GM20431 (cell line): ENCODE measurements at regions not wholly inside any gene's neighbourhood (a gene's known extent, or its start where the extent isn't known, plus 50 kb on each side); places are given as distances from the start of the nearest gene placed in this dataset.

ENCODE experiments used
- in situ Hi-C: fragments of 300-500 bp; cut with MseI, MboI; formaldehyde crosslinking; loops from one replicate; pipeline ENCODE4 v1.15.0; 2020; ENCODE audit warnings: low sequenced_read_pairs; ENCODE audit not compliant: unreplicated experiment

- in situ Hi-C loops: loop anchor here (25.0 kb wide), 1 partner anchor 1087 kb away; no protein-coding TSS in a partner anchor
These were observed 136.3 kb upstream of the MLIP start for GRCh38 chr6:53974941-53975340.

DNA sequence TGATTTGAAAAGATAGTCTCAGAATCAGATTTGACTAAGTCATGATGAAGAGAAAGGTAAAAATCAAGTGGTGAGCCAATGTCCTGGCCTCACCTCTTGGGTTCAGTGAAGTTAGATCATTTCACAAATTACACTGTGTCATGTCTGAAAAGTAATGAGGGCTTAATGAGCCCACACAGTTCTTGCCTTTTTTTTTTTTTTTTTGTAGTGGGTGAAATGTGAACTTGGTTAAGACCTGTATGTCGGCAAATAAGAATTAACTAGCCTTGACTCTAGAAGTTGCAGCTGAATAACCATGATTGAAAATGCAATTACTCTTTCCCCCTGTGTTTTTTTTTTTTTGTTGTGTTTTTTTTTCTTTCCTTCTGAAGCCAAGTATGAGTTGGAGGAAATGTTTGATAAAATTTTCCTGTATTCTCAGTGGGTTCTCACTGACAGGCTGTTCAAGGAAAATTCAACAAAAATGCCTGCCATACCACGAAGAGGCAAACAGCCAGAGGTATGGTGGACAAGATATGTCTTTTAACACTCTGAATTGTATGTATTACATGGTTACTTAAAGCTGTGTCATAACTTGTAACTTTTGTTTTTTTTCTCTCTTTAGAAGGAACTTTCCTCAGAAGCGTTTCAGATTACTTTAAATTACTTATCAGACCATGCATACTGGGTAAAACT is 135.2 kb upstream of the MLIP start:
- in situ Hi-C loops: loop anchor here (25.0 kb wide), 1 partner anchor 1086 kb away; no protein-coding TSS in a partner anchor

GRCh38 chr6:53977551-53977950 is 133.7 kb upstream of the MLIP start:
- in situ Hi-C loops: loop anchor here (25.0 kb wide), 1 partner anchor 1085 kb away; no protein-coding TSS in a partner anchor

- in situ Hi-C loops: loop anchor here (25.0 kb wide), 1 partner anchor 1083 kb away; no protein-coding TSS in a partner anchor
These were observed 131.7 kb upstream of the MLIP start for GRCh38 chr6:53979468-53980067.

DNA sequence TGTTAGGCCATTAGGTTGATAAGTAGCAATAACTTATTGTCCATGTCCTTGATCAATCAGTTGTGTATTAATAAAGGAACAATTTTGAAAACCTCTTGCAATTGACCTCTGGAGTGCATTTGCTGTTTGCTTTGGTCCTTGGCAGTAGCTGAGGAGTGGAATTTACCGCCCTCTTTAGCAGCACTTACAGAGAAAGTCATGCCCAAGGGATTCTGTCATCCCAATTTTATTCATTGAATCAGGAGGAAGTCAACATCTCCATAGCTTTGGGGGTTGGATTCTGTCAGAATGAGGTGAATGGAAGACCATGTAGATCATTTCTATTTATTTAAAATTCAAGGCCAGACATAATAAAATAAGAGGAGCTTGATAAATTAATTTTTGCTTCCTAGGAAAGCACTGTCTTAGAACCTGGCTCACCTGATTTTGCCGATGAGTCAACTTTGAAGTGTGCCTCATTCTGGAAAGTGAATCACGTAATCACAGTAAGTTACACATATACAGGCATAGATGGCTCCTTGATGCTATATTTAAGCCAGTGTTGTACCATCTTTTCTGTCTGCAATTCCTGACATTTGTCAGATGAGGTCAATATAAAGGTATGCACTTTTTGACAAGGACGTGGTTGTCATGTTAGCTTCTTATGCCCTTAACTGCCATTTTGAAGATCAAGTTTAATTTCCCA is 128.7 kb upstream of the MLIP start:
- in situ Hi-C loops: loop anchor here (25.0 kb wide), 1 partner anchor 1080 kb away; no protein-coding TSS in a partner anchor

- in situ Hi-C loops: loop anchor here (25.0 kb wide), 1 partner anchor 1079 kb away; no protein-coding TSS in a partner anchor
These were observed 127.9 kb upstream of the MLIP start for GRCh38 chr6:53983301-53983700.

- in situ Hi-C loops: loop anchor here (25.0 kb wide), 1 partner anchor 1078 kb away; no protein-coding TSS in a partner anchor
These were observed 127.1 kb upstream of the MLIP start for GRCh38 chr6:53984163-53984562.

- in situ Hi-C loops: loop anchor here (25.0 kb wide), 1 partner anchor 1078 kb away; no protein-coding TSS in a partner anchor
These were observed 126.7 kb upstream of the MLIP start for GRCh38 chr6:53984581-53984980.

DNA sequence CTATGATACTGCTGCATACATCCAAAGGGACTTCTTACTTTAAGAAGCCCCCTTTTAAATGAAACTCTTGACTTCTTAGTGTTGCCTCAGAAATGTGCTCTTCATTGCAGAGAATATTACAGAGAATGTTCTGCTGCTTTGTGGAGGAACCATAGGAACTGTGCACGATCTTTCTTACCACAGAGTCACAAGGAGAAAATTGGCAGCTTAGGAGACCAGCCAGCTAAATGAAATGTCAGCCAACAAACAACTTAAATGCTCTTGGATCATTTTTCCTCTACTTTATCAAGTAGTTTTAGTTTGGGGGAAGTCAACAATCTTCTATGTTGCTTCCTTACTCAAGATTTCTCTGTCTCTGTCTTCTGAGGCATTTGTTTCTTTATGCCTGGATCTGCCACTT is 125.9 kb upstream of the MLIP start:
- in situ Hi-C loops: loop anchor here (25.0 kb wide), 1 partner anchor 1077 kb away; no protein-coding TSS in a partner anchor

DNA sequence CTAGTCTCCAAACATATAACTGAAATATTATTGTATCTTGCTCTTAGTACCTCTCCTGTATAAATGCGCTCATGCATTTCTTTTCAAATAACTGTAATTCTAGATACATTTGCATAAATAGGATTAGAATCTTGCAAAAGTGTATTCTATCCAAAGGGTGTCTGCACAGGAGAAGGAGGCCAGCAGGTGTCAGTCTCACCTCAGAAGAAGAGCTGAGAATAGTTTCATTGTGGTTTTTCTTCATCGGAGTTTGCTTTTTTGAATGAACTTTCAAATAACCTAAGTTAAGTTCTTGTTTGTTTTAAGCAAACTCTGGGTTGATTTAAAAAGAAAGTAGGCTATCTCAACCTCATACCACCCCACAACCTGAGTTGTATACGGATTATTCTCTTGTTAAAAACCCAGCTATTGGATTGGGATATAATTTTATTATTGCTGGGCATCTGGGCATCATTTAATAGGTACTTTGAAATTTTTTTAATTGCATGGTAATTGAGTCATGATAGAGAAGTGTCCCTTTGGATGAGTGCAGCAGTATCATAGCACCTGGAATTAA is 125.0 kb upstream of the MLIP start:
- in situ Hi-C loops: loop anchor here (25.0 kb wide), 1 partner anchor 1076 kb away; no protein-coding TSS in a partner anchor

- in situ Hi-C loops: loop anchor here (25.0 kb wide), 1 partner anchor 1075 kb away; no protein-coding TSS in a partner anchor
These were observed 124.3 kb upstream of the MLIP start for GRCh38 chr6:53986721-53987521.

DNA sequence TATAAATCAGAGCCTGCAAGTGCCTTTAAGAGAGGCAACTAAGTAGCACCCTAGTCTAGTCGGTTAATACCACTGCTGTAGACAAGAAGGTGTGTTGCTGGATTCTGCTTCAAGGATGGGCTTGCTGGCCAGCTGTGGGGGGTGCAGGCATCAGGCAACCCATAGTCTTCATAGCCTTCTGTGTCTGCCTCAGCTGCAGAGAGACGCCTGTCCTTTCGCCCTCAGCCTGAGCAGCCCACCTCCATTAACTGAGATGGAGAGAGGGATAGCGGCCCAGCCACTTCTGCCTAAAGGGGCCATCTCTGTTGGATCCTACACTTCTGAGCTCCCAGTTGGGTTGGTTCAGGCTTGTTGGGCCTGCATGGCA is 123.7 kb upstream of the MLIP start:
- in situ Hi-C loops: loop anchor here (25.0 kb wide), 1 partner anchor 1075 kb away; no protein-coding TSS in a partner anchor

GRCh38 chr6:53989504-53989903 is 121.7 kb upstream of the MLIP start:
- in situ Hi-C loops: loop anchor here (25.0 kb wide), 1 partner anchor 1073 kb away; no protein-coding TSS in a partner anchor

- in situ Hi-C loops: loop anchor here (25.0 kb wide), 1 partner anchor 1070 kb away; no protein-coding TSS in a partner anchor
These were observed 118.7 kb upstream of the MLIP start for GRCh38 chr6:53992522-53992921.

- in situ Hi-C loops: loop anchor here (25.0 kb wide), 1 partner anchor 1068 kb away; no protein-coding TSS in a partner anchor
These were observed 117.0 kb upstream of the MLIP start for GRCh38 chr6:53994201-53994600.

DNA sequence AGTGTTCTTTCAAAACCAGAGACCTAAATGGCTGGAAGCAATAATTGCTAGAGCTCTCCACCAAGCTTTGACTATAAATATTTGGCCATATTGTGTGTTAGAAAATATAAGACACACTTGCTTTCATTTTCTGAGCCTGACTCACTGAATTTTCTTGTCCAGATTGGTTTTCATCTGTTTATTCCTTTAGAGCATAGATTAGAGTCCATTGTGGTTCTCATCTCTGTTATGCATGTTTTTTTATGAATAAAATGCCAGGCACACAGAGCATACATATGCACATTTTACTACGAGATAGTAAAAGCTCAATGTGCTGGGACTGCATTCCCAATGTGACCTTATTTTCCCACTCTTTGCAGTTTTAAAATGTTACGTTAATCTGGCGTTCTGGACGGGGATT is 115.3 kb upstream of the MLIP start:
- in situ Hi-C loops: loop anchor here (25.0 kb wide), 1 partner anchor 1066 kb away; no protein-coding TSS in a partner anchor

DNA sequence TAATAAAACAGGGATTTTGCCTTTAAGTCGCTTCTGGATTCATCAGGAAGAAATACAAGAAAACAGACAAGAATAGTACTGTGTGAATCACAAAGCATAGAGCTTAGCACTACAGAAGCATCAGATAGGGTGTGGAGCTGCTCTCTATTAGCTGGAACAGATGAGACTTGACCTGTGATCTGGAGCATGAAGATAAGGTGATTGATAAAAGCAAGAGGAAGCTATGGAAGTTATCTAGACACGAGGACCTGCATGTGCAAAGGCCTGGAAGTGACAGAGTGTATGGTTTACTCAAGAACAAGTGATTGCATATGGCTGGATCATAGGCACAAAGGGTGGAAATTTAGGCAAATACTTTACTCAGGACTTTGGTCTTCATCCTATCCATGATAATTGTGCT is 112.9 kb upstream of the MLIP start:
- in situ Hi-C loops: loop anchor here (25.0 kb wide), 1 partner anchor 1064 kb away; no protein-coding TSS in a partner anchor

DNA sequence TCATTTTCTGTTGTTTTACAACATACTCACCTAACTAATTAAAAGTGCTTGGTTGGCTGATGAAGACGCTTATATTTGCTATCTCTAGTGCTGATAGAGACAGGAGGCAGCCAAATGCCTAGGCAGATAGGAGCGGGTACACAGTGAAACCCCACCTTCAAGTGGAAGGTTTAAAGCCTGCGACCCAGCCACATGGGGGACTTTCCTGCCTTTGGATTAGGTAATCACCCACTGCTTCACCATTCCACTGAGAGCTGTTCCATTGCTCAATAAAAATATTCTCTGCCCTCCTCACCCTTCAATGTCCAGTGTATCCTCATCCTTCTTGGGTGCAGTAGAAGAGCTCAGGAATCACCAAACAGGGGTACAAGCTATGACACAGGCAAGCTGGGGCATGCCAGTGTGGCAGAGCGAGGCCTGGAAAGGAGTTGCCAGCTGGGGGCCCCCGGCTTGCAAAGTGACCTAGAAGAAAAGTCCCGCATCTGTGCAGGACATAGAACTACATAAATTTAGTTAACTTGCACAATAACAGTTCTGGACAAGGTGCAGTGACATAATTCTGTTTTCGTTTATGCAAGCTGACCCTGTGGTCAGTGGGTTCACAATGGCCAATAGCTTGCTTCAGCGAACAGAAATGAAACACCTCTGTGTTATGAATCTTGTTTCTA is 112.0 kb upstream of the MLIP start:
- in situ Hi-C loops: loop anchor here (25.0 kb wide), 1 partner anchor 1063 kb away; no protein-coding TSS in a partner anchor
